A549 (cell line): ENCODE measurements at regions not wholly inside any gene's neighbourhood (a gene's known extent, or its start where the extent isn't known, plus 50 kb on each side); places are given as distances from the start of the nearest gene placed in this dataset.

Source experiments
- ATAC-seq, 2 experiments: fragments of 200-7000 bp in 1 of 2; fragments of >200 bp in 1 of 2; cut with Nextera tagmentation in 1 of 2; cut with Tn5 transposase in 1 of 2; 3 replicates each; pipeline versions ENCODE4 v1.8.0 to v1.9.1; 2018 to 2020; ENCODE audit warnings: mild to moderate bottlenecking in 1 of 2, moderate library complexity in 1 of 2
- CTCF ChIA-PET: fragments of 300-600 bp; sonication (Branson Sonifier 250); formaldehyde crosslinking; extraction: SDS; loops from one replicate; lab custom pipeline; 2021; ENCODE audit warnings: antibody characterized with exemption, inconsistent platforms; lab: Yijun Ruan, JAX
- POLR2A ChIA-PET: fragments of 350-600 bp; formaldehyde crosslinking; extraction: SDS; loops from one replicate; lab custom pipeline; 2021; ENCODE audit warnings: antibody characterized with exemption, inconsistent platforms; lab: Yijun Ruan, JAX
- DNase-seq, 2 experiments: peaks; one replicate each; pipeline versions ENCODE4 v3.0.0 to v3.0.0-alpha.2; 2011 to 2016; ENCODE audit warnings: low read depth in 1 of 2, low spot score in 1 of 2
- FAIRE-seq: peaks from 2 replicates; lab custom pipeline; 2011; peaks lifted over from hg19 to GRCh38; lab: Jason Lieb, UNC
- H3K27ac ChIP-seq, 2 experiments: fragments of >200 bp; sonication (Bioruptor Twin); formaldehyde crosslinking; 3 replicates each; pipeline ENCODE4 v1.5.1; 2016 to 2017
- H3K4me1 ChIP-seq: fragments of >200 bp; sonication (Bioruptor Twin); formaldehyde crosslinking; 3 replicates; pipeline ENCODE4 v1.6.1; 2016
- H3K4me2 ChIP-seq: fragments of >200 bp; sonication (Bioruptor Twin); formaldehyde crosslinking; 3 replicates; pipeline ENCODE4 v1.6.1; 2016
- H3K4me3 ChIP-seq: fragments of >200 bp; sonication (Bioruptor Twin); formaldehyde crosslinking; 3 replicates; pipeline ENCODE4 v1.5.1; 2016
- H3K9me3 ChIP-seq: fragments of >200 bp; sonication (Bioruptor Twin); formaldehyde crosslinking; 3 replicates; pipeline ENCODE4 v1.6.1; 2016
- CBX8 ChIP-seq: fragments of 200-600 bp; sonication (generic); IDR thresholded peaks from 2 replicates; pipeline ENCODE4 v1.6.1; 2016
- EHF ChIP-seq: fragments of 250-450 bp; sonication (Bioruptor Pico); IDR thresholded peaks from 2 replicates; pipeline ENCODE4 v1.5.0; 2020; ENCODE audit warnings: mild to moderate bottlenecking
- EP300 ChIP-seq, 2 experiments: fragments of >200 bp; sonication (Bioruptor Twin); formaldehyde crosslinking; IDR thresholded peaks; 2 replicates in 1 of 2; 3 replicates in 1 of 2; pipeline ENCODE4 v1.6.1; 2016 to 2017
- HDAC2 ChIP-seq: fragments of 200-600 bp; sonication (generic); IDR thresholded peaks from 2 replicates; pipeline ENCODE4 v1.6.1; 2016
- HEYL ChIP-seq: fragments of 250-450 bp; sonication (Bioruptor Pico); IDR thresholded peaks from 2 replicates; pipeline ENCODE4 v1.8.0; 2021; ENCODE audit warnings: mild to moderate bottlenecking, moderate library complexity
- HOXA7 ChIP-seq: fragments of 250-450 bp; sonication (Bioruptor Pico); IDR thresholded peaks from 2 replicates; pipeline ENCODE4 v1.5.0; 2020; ENCODE audit warnings: mild to moderate bottlenecking, moderate library complexity
- HOXB13 ChIP-seq: fragments of 250-450 bp; sonication (Bioruptor Pico); IDR thresholded peaks from 2 replicates; pipeline ENCODE4 v1.5.0; 2020; ENCODE audit warnings: low read depth, mild to moderate bottlenecking, moderate library complexity
- HOXB5 ChIP-seq: fragments of 250-450 bp; sonication (Bioruptor Pico); IDR thresholded peaks from 2 replicates; pipeline ENCODE4 v1.5.0; 2020; ENCODE audit warnings: mild to moderate bottlenecking, moderate library complexity
- JUNB ChIP-seq: fragments of >200 bp; sonication (Bioruptor Twin); formaldehyde crosslinking; IDR thresholded peaks from 2 replicates; pipeline ENCODE4 v1.6.1; 2016
- KDM1A ChIP-seq: fragments of 200-600 bp; sonication (generic); IDR thresholded peaks from 2 replicates; pipeline ENCODE4 v1.6.1; 2016; ENCODE audit warnings: low read depth, mild to moderate bottlenecking
- MAFK ChIP-seq: fragments of 450-650 bp; IDR thresholded peaks from 2 replicates; pipeline ENCODE4 v1.6.1; 2014; ENCODE audit not compliant: partially characterized antibody
- MAZ ChIP-seq: fragments of 150-350 bp; IDR thresholded peaks from 2 replicates; pipeline ENCODE4 v1.6.1; 2014; ENCODE audit warnings: antibody characterized with exemption, low read depth, low read length, borderline replicate concordance
- NFE2L2 ChIP-seq: fragments of 150-350 bp; conservative IDR thresholded peaks from 2 replicates; pipeline ENCODE4 v1.6.1; 2014; ENCODE audit warnings: low read length
- POLR2A ChIP-seq: IDR thresholded peaks from 2 replicates; pipeline ENCODE4 v1.6.1; 2012; ENCODE audit warnings: mild to moderate bottlenecking, low read length
- POLR2AphosphoS2 ChIP-seq: conservative IDR thresholded peaks from 2 replicates; pipeline ENCODE4 v1.6.1; 2012; ENCODE audit warnings: low read length, improper control_type of control experiment, inconsistent platforms
- RAD21 ChIP-seq, 2 experiments: fragments of >200 bp in 1 of 2; sonication (Bioruptor Twin) in 1 of 2; formaldehyde crosslinking in 1 of 2; IDR thresholded peaks in 1 of 2; conservative IDR thresholded peaks in 1 of 2; 2 replicates in 1 of 2; 3 replicates in 1 of 2; pipeline ENCODE4 v1.6.1; 2012 to 2018; ENCODE audit warnings: inconsistent platforms in 1 of 2
- RCOR1 ChIP-seq: fragments of 150-350 bp; IDR thresholded peaks from 2 replicates; pipeline ENCODE4 v1.6.1; 2014; ENCODE audit warnings: antibody characterized with exemption, low read length, low read depth
- RFX5 ChIP-seq: fragments of 450-650 bp; IDR thresholded peaks from 2 replicates; pipeline ENCODE4 v1.7.1; 2014; ENCODE audit warnings: antibody characterized with exemption, mild to moderate bottlenecking, moderate library complexity
- SMC3 ChIP-seq: fragments of >200 bp; sonication (Bioruptor Twin); formaldehyde crosslinking; IDR thresholded peaks from 3 replicates; pipeline ENCODE4 v1.6.1; 2018; ENCODE audit warnings: inconsistent platforms
- SREBF2 ChIP-seq: fragments of 450-650 bp; IDR thresholded peaks from 2 replicates; pipeline ENCODE4 v1.6.1; 2014; ENCODE audit warnings: mild to moderate bottlenecking, moderate library complexity
- WGBS: methylation state at CpG from one replicate; pipeline ENCODE4 v1.1.6; 2017; ENCODE audit errors: missing lambda C conversion rate; 5-methylcytosine and 5-hydroxymethylcytosine counted together
- TF ChIP-seq, protein P1 (sequence below): fragments of >200 bp; sonication (Bioruptor Twin); formaldehyde crosslinking; IDR thresholded peaks from 3 replicates; pipeline ENCODE4 v1.5.1; 2016
- TF ChIP-seq, protein P2 (sequence below): IDR thresholded peaks from 2 replicates; pipeline ENCODE4 v1.6.1; 2012; ENCODE audit warnings: low read depth, borderline replicate concordance
- TF ChIP-seq, protein P3 (sequence below): fragments of 250-450 bp; sonication (Bioruptor Pico); IDR thresholded peaks from 2 replicates; pipeline ENCODE4 v1.5.0; 2020; ENCODE audit warnings: low read depth, mild to moderate bottlenecking, moderate library complexity
- TF ChIP-seq, protein P4 (sequence below): fragments of >200 bp; sonication (Bioruptor Twin); formaldehyde crosslinking; IDR thresholded peaks from 3 replicates; pipeline ENCODE4 v1.6.1; 2016

DNA sequence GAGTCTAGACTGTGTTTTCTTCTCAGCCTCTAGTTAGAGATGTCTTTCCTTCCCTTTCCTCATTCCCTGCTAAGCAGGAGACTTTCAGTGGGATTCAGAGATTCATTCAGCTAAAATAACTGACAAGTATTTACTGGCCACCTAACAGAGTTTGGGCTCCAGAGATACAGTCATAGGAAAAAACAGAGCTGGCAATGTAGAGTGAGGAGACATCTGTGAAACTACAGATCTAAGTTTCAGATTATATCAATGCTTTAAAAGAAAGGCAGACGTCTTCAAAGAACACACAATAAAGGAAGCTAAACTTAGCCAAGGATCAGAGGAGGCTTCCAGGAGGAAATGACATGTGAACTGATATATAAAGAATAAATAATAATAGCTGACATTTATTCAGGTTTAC, 355.6 kb upstream of the DDI1 start (continued):
- TF ChIP-seq HDAC2 (no peak), RFX5 (no peak), JUNB (no peak), HOXA7 (CRISPR knock-in tag) (no peak)

DNA sequence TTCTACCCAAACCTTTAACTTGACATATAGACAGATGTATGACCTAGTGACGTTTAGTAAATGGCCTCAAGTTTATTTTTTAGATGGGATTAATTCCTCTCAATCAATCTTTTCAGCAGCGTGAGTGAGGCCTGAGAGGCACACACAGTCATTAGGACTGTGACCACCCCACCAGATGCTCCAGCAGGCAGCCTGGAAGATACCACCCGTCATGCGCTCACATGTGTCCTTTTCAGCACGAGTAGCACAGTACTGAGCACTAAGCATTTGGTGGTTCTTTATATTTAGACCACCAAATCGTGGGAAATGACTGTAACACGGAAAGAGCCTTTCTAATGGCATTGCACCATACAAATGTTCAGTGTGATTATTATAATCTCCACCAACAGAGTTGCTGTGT, 354.6 kb upstream of the DDI1 start:
- Histone ChIP-seq H3K27ac (peak overlapping the region; percentile 66 to 85), H3K9me3 (0 out of 3 replicates have a peak, but pooled peaks cover 3% of the 10 kb centered on the region), H3K4me2 (peak overlapping the region; percentile 60), H3K4me3 (no peak overlapping the region), H3K4me1 (peaks cover 12% of the 10 kb centered on the region)
- TF ChIP-seq NFE2L2: no peak
- no peak for TF ChIP-seq RCOR1
- no peak for TF ChIP-seq RFX5
- TF ChIP-seq SREBF2: no peak
- TF ChIP-seq HOXB5 (CRISPR knock-in tag): no peak
- no peak for TF ChIP-seq MAFK
- no peak for TF ChIP-seq RAD21 (conservative IDR thresholded peaks at IDR 0.05 in 1 of 2, IDR thresholded peaks at IDR 0.05 in 1 of 2)
- TF ChIP-seq JUNB: no peak
- 63% methylated on average over 7 of the region's 7 CpGs for WGBS
- ChIA-PET CTCF (interaction anchor here (0.6 to 2.0 kb wide), 15 partner anchors 11 to 982 kb away, joined by 3 to 11 read pairs (median 4); no protein-coding TSS in a partner anchor), POLR2A (interaction anchor here (1.0 kb wide), 1 partner anchor 482 kb away, joined by 4 read pairs; the partner anchor contains the start of gene PDGFD)
- FAIRE-seq: no peak
- peak; percentile 34 to 58; a peak in 4 of 6 replicates for ATAC-seq
- DNase-seq: no peak

DNA sequence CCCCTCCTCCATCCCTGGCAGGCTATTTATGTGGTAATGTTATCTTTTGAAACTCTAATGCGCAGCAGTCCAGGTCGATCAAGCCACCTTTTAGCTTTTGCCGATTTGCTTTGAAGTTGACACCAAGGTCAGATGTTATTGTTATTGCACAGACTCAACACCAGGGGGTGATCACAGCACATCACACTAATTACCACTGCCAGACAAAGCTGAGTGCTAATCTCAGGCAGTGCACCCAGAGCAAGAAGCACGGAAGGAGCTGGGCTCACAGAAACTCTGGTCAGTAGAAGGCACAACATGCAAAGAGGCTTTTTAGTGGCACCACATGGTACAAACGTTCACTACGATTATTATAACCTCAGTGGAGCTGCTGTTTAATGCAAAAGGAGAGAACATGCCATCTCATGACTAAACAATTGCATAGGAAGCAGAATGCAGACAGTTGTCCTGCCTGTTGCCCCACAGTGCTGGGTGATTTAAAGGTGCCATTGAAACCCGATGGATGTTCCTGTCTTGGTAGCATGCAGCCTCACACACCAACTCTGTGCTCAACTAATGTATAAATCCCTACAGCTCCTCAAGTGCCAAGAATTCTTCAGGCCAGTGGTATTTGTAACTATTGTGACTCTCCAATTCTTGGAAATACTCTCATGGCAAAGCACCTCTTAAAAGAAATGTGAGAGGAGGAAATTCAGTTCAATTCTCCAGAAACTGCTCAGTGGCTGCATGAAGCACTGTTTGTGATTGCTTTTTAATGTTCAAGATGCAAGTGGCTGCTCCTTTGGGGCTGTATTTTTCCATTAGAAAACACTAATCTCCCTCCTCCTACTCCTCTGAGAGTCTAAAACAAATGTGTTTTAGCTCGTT, 353.9 kb upstream of the DDI1 start:
- peak; percentile 89 for TF ChIP-seq SMC3
- no peak for TF ChIP-seq EP300 (IDR thresholded peaks at IDR 0.05)
- TF ChIP-seq RAD21 (conservative IDR thresholded peaks at IDR 0.05 in 1 of 2, IDR thresholded peaks at IDR 0.05 in 1 of 2): peak; percentile 87 to 92
- TF ChIP-seq, protein P1, sequence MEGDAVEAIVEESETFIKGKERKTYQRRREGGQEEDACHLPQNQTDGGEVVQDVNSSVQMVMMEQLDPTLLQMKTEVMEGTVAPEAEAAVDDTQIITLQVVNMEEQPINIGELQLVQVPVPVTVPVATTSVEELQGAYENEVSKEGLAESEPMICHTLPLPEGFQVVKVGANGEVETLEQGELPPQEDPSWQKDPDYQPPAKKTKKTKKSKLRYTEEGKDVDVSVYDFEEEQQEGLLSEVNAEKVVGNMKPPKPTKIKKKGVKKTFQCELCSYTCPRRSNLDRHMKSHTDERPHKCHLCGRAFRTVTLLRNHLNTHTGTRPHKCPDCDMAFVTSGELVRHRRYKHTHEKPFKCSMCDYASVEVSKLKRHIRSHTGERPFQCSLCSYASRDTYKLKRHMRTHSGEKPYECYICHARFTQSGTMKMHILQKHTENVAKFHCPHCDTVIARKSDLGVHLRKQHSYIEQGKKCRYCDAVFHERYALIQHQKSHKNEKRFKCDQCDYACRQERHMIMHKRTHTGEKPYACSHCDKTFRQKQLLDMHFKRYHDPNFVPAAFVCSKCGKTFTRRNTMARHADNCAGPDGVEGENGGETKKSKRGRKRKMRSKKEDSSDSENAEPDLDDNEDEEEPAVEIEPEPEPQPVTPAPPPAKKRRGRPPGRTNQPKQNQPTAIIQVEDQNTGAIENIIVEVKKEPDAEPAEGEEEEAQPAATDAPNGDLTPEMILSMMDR: peak; percentile 66
- TF ChIP-seq, protein P2, sequence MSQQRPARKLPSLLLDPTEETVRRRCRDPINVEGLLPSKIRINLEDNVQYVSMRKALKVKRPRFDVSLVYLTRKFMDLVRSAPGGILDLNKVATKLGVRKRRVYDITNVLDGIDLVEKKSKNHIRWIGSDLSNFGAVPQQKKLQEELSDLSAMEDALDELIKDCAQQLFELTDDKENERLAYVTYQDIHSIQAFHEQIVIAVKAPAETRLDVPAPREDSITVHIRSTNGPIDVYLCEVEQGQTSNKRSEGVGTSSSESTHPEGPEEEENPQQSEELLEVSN: no peak
- TF ChIP-seq CBX8: no peak
- no peak for TF ChIP-seq MAFK
- no peak for TF ChIP-seq POLR2A
- FAIRE-seq (no peak), DNase-seq (peak; percentile 23 to 82), ATAC-seq (peak; percentile 89 to 98)
- H3K4me1 ChIP-seq: peaks cover 12% of the 10 kb centered on the region
- ChIA-PET POLR2A (interaction anchor here (1.0 kb wide), 1 partner anchor 481 kb away, joined by 4 read pairs; the partner anchor contains the start of gene PDGFD), CTCF (interaction anchor here (0.6 to 2.0 kb wide), 17 partner anchors 12 to 1722 kb away, joined by 3 to 11 read pairs (median 4); no protein-coding TSS in a partner anchor)
- 0 out of 3 replicates have a peak, but pooled peaks cover 3% of the 10 kb centered on the region for H3K9me3 ChIP-seq
- H3K4me3 ChIP-seq: no peak overlapping the region
- WGBS: 19% methylated on average over 7 of the region's 8 CpGs
- H3K27ac ChIP-seq: peak overlapping the region; percentile 66 to 85
- peak overlapping the region; percentile 60 for H3K4me2 ChIP-seq

DNA sequence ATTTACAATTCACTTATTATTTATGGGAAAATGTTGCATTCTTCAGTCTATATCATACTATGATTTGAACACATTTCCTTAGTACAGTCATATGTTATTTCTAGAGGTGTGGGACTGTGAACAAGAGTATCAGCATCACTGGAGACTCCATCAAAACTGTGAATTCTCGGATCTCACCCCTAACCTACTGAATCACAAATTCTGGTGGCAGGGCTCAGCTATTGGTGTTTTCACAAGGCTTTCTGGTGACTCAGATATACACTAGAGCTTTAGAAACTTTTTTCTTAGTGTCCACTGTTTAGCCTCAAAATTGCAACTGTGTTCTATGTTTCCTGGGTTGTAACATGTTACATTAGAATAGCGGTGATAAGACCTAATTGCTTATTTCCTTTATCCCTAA, 352.9 kb upstream of the DDI1 start:
- H3K9me3 ChIP-seq: 0 out of 3 replicates have a peak, but pooled peaks cover 3% of the 10 kb centered on the region
- H3K27ac ChIP-seq: peak overlapping the region in 1 of 2 experiments; percentile 85; a peak in 1 of 6 replicates
- H3K4me2 ChIP-seq: no peak overlapping the region
- FAIRE-seq (no peak), DNase-seq (no peak), ATAC-seq (no peak)
- no peak overlapping the region for H3K4me3 ChIP-seq
- 93% methylated on average over 2 of the region's 2 CpGs for WGBS
- ChIA-PET CTCF (interaction anchor here (2.0 kb wide), 1 partner anchor 481 kb away, joined by 7 read pairs; no protein-coding TSS in a partner anchor), POLR2A (no interaction called here)
- H3K4me1 ChIP-seq: peaks cover 12% of the 10 kb centered on the region
- TF ChIP-seq HOXB5 (CRISPR knock-in tag) (no peak), EHF (CRISPR knock-in tag) (no peak), CBX8 (no peak), KDM1A (no peak), MAZ (no peak), HOXB13 (no peak), POLR2AphosphoS2 (no peak), HEYL (CRISPR knock-in tag) (no peak)
- TF ChIP-seq, protein P1: no peak
- TF ChIP-seq, protein P3, sequence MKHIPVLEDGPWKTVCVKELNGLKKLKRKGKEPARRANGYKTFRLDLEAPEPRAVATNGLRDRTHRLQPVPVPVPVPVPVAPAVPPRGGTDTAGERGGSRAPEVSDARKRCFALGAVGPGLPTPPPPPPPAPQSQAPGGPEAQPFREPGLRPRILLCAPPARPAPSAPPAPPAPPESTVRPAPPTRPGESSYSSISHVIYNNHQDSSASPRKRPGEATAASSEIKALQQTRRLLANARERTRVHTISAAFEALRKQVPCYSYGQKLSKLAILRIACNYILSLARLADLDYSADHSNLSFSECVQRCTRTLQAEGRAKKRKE (CRISPR knock-in tag): no peak
- TF ChIP-seq, protein P4, sequence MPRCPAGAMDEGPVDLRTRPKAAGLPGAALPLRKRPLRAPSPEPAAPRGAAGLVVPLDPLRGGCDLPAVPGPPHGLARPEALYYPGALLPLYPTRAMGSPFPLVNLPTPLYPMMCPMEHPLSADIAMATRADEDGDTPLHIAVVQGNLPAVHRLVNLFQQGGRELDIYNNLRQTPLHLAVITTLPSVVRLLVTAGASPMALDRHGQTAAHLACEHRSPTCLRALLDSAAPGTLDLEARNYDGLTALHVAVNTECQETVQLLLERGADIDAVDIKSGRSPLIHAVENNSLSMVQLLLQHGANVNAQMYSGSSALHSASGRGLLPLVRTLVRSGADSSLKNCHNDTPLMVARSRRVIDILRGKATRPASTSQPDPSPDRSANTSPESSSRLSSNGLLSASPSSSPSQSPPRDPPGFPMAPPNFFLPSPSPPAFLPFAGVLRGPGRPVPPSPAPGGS: no peak
